Adrenal gland (tissue), 9 donors: ENCODE measurements at regions not wholly inside any gene's neighbourhood (a gene's known extent, or its start where the extent isn't known, plus 50 kb on each side); places are given as distances from the start of the nearest gene placed in this dataset.

ENCODE experiments used
- DNase-seq, 7 donors: peaks; one replicate each; pipeline ENCODE4 v3.0.0-alpha.2; 2019 to 2020
- H3K27ac ChIP-seq, 5 donors: fragments of 200-600 bp; sonication (generic) in 4 of 5; 1 replicate in 3 of 5; 2 replicates in 2 of 5; pipeline versions ENCODE4 v1.5.1 to v1.8.0; 2016 to 2020; ENCODE audit warnings: mild to moderate bottlenecking in 1 of 5
- H3K27me3 ChIP-seq: fragments of 200-600 bp; 2 replicates; pipeline ENCODE4 v1.8.0; 2021
- H3K36me3 ChIP-seq, 2 donors: fragments of 200-600 bp; replicated peaks in 1 of 2; 1 replicate in 1 of 2; 2 replicates in 1 of 2; pipeline versions ENCODE4 v1.5.1 to v1.8.0; 2018 to 2022
- H3K4me1 ChIP-seq, 2 donors: fragments of 200-600 bp; replicated peaks in 1 of 2; 1 replicate in 1 of 2; 2 replicates in 1 of 2; pipeline versions ENCODE4 v1.5.1 to v1.8.0; 2018 to 2021
- H3K4me3 ChIP-seq, 4 donors: fragments of 200-600 bp; sonication (generic) in 3 of 4; one replicate each; pipeline ENCODE4 v1.5.1; 2016 to 2018
- H3K9me3 ChIP-seq, 3 donors: fragments of 200-600 bp; sonication (generic) in 1 of 3; replicated peaks in 1 of 3; 1 replicate in 2 of 3; 2 replicates in 1 of 3; pipeline versions ENCODE4 v1.5.1 to v1.8.0; 2016 to 2021
- CTCF ChIP-seq, 6 experiments: fragments of 450-650 bp in 4 of 6; fragments of 200-600 bp in 2 of 6; sonication (generic) in 1 of 6; IDR thresholded peaks; 1 replicate in 5 of 6; 2 replicates in 1 of 6; pipeline versions ENCODE4 v1.5.1 to v1.8.0; 2016 to 2021; ENCODE audit warnings: antibody characterized with exemption in 6 of 6, mild to moderate bottlenecking in 2 of 6, moderate library complexity in 1 of 6
- POLR2A ChIP-seq, 2 donors: fragments of 450-650 bp; IDR thresholded peaks; one replicate each; pipeline ENCODE4 v1.6.1; 2017; ENCODE audit warnings: antibody characterized with exemption in 2 of 2, mild to moderate bottlenecking in 2 of 2, moderate library complexity in 1 of 2
- WGBS, 4 donors: extraction: QIAGEN DNeasy Blood & Tissue Kit in 2 of 4; methylation state at CpG; one replicate each; pipeline versions ENCODE4 v1.1.5 to v1.1.7; 2013 to 2017; 5-methylcytosine and 5-hydroxymethylcytosine counted together
- intact Hi-C, 2 donors: fragments of 100-400 bp; cut with DNase I; formaldehyde crosslinking; loops; one replicate each; pipeline versions ENCODE4 v1.14.1 to v1.15.0; 2022 to 2023
- donor health status: healthy with polysubstance abuse.
- donor health status: Bipolar disorder and iron deficiency.
- donor health status: DM: yes; HTN: yes; CAD: no.
- donor health status: DM: no; HTN: no; CAD: no.
- donor health status: DM: no; HTN: no; CAD: no.

DNA sequence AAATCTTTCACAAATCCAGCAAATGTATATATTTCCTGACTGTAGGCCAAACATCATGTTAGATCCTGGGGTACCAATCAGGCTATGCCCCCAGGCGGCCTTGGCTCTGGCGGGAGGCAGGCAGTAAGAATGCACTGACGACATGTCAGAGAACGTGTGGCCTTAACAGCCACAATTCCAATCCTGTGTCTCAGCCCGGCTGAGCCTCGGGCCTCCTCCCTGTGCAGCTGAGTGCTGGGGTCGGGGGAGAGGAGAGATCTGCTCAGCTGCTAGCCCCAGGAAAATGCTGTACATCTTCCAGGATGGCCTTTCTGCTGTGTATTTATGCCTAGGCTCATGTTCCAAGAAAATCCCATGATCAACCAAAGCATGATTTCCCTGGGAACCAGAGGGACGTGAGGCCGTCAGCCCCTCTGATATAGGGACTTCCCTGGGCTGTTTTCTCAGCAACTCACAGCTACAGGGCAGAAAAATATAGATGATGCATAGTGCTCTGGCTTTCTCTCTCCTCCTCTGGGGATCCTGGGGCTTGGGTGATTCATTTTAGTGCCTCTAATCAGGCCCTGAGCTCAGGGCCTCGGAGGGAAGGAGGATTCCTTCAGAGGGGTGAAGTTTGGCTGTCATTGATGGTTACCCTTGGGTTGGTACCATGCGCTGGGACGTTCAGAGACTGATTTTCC lies 604.0 kb downstream of the HS3ST4 start:
- intact Hi-C loops = no loop called here
- Histone ChIP-seq H3K27me3 (no peaks in the 10 kb centered on the region), H3K4me1 (no peaks in the 10 kb centered on the region), H3K4me3 (no peak overlapping the region), H3K9me3 (no peaks in the 10 kb centered on the region), H3K36me3 (no peaks in the 10 kb centered on the region), H3K27ac (no peak overlapping the region)
- TF ChIP-seq CTCF (IDR thresholded peaks at IDR 0.05) (no peak), POLR2A (IDR thresholded peaks at IDR 0.05) (no peak)
- DNase-seq = no peak
- WGBS, 4 donors = 50 to 58% (median 55%) methylated on average over 10 to 12 of the region's 12 CpGs

DNA sequence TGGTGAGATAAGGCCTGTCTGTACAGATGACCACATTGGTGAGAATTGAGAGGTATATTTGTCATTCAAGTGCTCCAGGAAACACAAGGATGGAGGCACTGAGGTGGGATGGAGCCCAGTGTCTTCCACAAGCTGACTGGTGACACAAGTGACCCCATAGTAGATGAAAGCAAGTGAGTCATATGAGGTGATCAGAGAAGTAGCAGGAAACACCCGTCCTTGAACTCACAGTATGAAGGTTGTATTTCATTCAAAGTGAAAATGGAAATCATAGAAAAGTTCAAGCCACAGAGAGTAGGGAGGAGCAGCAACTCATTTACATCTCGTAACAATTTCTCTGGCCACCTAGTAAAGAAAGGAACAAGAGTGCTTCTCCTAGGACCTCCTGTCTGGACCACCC lies 609.8 kb downstream of the HS3ST4 start:
- Histone ChIP-seq H3K4me1 (no peaks in the 10 kb centered on the region), H3K9me3 (no peaks in the 10 kb centered on the region), H3K4me3 (no peak overlapping the region), H3K27me3 (peaks cover 4% of the 10 kb centered on the region), H3K27ac (no peak overlapping the region), H3K36me3 (no peaks in the 10 kb centered on the region)
- DNase-seq = no peak
- intact Hi-C loops = no loop called here
- no peak for TF ChIP-seq CTCF (IDR thresholded peaks at IDR 0.05)
- no peak for TF ChIP-seq POLR2A (IDR thresholded peaks at IDR 0.05)
- 54 to 73% (median 62%) methylated on average over 2 of the region's 2 CpGs for WGBS, 4 donors

- TF ChIP-seq POLR2A (IDR thresholded peaks at IDR 0.05) = no peak
- no peak for TF ChIP-seq CTCF (IDR thresholded peaks at IDR 0.05)
- no peak for DNase-seq
- intact Hi-C loops = no loop called here
- Histone ChIP-seq H3K4me1 (no peaks in the 10 kb centered on the region), H3K4me3 (no peak overlapping the region), H3K36me3 (no peaks in the 10 kb centered on the region), H3K27me3 (no peaks in the 10 kb centered on the region), H3K27ac (no peak overlapping the region), H3K9me3 (no peaks in the 10 kb centered on the region)
- WGBS, 4 donors = 59 to 64% (median 62%) methylated on average over 11 to 12 of the region's 12 CpGs
These were observed 625.1 kb downstream of the HS3ST4 start for GRCh38 chr16:26316683-26317464.

DNA sequence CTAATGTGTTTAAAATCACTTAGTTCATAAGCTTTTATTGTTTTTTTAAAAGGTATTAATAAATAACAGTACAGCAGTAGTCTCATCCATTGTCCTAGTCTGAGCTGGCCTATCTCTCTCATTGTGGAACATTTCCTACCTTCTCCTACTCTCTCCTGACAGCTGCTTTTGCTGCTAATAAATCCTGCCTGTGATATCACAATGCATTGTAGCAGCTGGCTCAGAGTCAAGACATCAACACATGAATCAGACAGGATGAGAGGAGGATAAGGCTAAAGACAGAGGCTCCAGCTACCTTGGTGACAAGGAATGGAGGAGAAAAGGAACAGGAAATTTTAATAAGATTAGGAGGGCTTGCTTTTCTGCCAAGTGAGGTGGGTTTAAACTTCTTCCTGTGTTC lies 626.1 kb downstream of the HS3ST4 start:
- TF ChIP-seq CTCF (IDR thresholded peaks at IDR 0.05) (no peak), POLR2A (IDR thresholded peaks at IDR 0.05) (no peak)
- no peak overlapping the region for H3K27ac ChIP-seq

More for the DNA sequence above, 626.1 kb downstream of the HS3ST4 start:
- Histone ChIP-seq H3K4me3 (no peak overlapping the region), H3K36me3 (no peaks in the 10 kb centered on the region), H3K4me1 (no peaks in the 10 kb centered on the region), H3K9me3 (no peaks in the 10 kb centered on the region), H3K27me3 (no peaks in the 10 kb centered on the region)
- intact Hi-C loops = no loop called here
- DNase-seq = no peak
